Neuronal stem cell (in vitro differentiated cells): ENCODE measurements at regions not wholly inside any gene's neighbourhood (a gene's known extent, or its start where the extent isn't known, plus 50 kb on each side); places are given as distances from the start of the nearest gene placed in this dataset.
A peak's percentile ranks its signal among the peaks of the same experiment; 100 is the strongest.

Experiments
- DNase-seq: peaks from one replicate; pipeline ENCODE4 v3.0.0-alpha.2; 2013; ENCODE audit warnings: low spot score
- H2AFZ ChIP-seq: one replicate; pipeline ENCODE4 v1.6.1; 2013; ENCODE audit warnings: mild to moderate bottlenecking, low read length, inconsistent platforms
- H2AK5ac ChIP-seq: 2 replicates; pipeline ENCODE4 v1.6.1; 2013; ENCODE audit warnings: low read depth, mild to moderate bottlenecking, inconsistent platforms, low read length, moderate library complexity, mixed read lengths
- H2BK120ac ChIP-seq: 2 replicates; pipeline ENCODE4 v1.6.1; 2013; ENCODE audit warnings: low read depth, mild to moderate bottlenecking, inconsistent platforms, low read length, moderate library complexity, mixed read lengths
- H2BK12ac ChIP-seq: one replicate; pipeline ENCODE4 v1.6.1; 2013; ENCODE audit warnings: low read length, inconsistent platforms
- H2BK15ac ChIP-seq: 2 replicates; pipeline ENCODE4 v1.6.1; 2013; ENCODE audit warnings: mild to moderate bottlenecking, low read length, inconsistent platforms, mixed read lengths
- H2BK5ac ChIP-seq: one replicate; pipeline ENCODE4 v1.6.1; 2013; ENCODE audit warnings: inconsistent platforms, mild to moderate bottlenecking, low read length, moderate library complexity
- H3K14ac ChIP-seq: one replicate; pipeline ENCODE4 v1.6.1; 2013; ENCODE audit warnings: low read length, inconsistent platforms
- H3K18ac ChIP-seq: 2 replicates; pipeline ENCODE4 v1.6.1; 2013; ENCODE audit warnings: low read length, inconsistent platforms
- H3K23ac ChIP-seq: 2 replicates; pipeline ENCODE4 v1.6.1; 2013; ENCODE audit warnings: low read depth, mild to moderate bottlenecking, mixed read lengths, low read length, inconsistent platforms; ENCODE audit not compliant: poor library complexity
- H3K27ac ChIP-seq: replicated peaks from 3 replicates; pipeline ENCODE4 v1.5.1; 2013; ENCODE audit warnings: low read length, inconsistent platforms
- H3K27me3 ChIP-seq, 3 experiments: 2 replicates each; pipeline ENCODE4 v1.6.1; 2013; ENCODE audit warnings: low read length in 3 of 3, mild to moderate bottlenecking in 2 of 3, inconsistent platforms in 1 of 3, low read depth in 1 of 3, mixed read lengths in 1 of 3, moderate library complexity in 1 of 3; ENCODE audit not compliant: control insufficient read depth in 3 of 3, insufficient read depth in 3 of 3
- H3K36me3 ChIP-seq, 2 donors: replicated peaks in 1 of 2; 2 replicates each; pipeline ENCODE4 v1.6.1; 2013; ENCODE audit warnings: low read length in 2 of 2; ENCODE audit not compliant: control insufficient read depth in 2 of 2, insufficient read depth in 2 of 2
- H3K4ac ChIP-seq: 2 replicates; pipeline ENCODE4 v1.6.1; 2013; ENCODE audit warnings: inconsistent platforms, mild to moderate bottlenecking, low read length, moderate library complexity
- H3K4me1 ChIP-seq, 2 donors: 1 replicate in 1 of 2; 2 replicates in 1 of 2; pipeline ENCODE4 v1.6.1; 2013; ENCODE audit warnings: low read length in 2 of 2, low read depth in 1 of 2; ENCODE audit not compliant: control insufficient read depth in 2 of 2, insufficient read depth in 1 of 2
- H3K4me2 ChIP-seq: one replicate; pipeline ENCODE4 v1.6.1; 2013; ENCODE audit warnings: mild to moderate bottlenecking, low read length, inconsistent platforms; ENCODE audit not compliant: insufficient read depth, poor library complexity, severe bottlenecking
- H3K4me3 ChIP-seq, 2 donors: 2 replicates each; pipeline ENCODE4 v1.5.1; 2013; ENCODE audit warnings: low read length in 2 of 2, mild to moderate bottlenecking in 2 of 2, inconsistent platforms in 1 of 2, moderate library complexity in 1 of 2
- H3K79me1 ChIP-seq: one replicate; pipeline ENCODE4 v1.6.1; 2013; ENCODE audit warnings: low read depth, mild to moderate bottlenecking, inconsistent platforms, low read length, moderate library complexity
- H3K9ac ChIP-seq: one replicate; pipeline ENCODE4 v1.6.1; 2013; ENCODE audit warnings: mild to moderate bottlenecking, low read depth, low read length, inconsistent platforms; ENCODE audit not compliant: poor library complexity
- H3K9me3 ChIP-seq, 2 donors: replicated peaks in 1 of 2; 2 replicates each; pipeline versions ENCODE3 to v1.6.1; 2013; ENCODE audit warnings: low read length in 2 of 2, mild to moderate bottlenecking in 2 of 2, inconsistent platforms in 1 of 2, low read depth in 1 of 2, mixed read lengths in 1 of 2, moderate library complexity in 1 of 2; ENCODE audit not compliant: control insufficient read depth in 2 of 2, insufficient read depth in 1 of 2
- H4K8ac ChIP-seq: one replicate; pipeline ENCODE4 v1.6.1; 2013; ENCODE audit warnings: low read depth, mild to moderate bottlenecking, inconsistent platforms, low read length, moderate library complexity
- H4K91ac ChIP-seq: one replicate; pipeline ENCODE4 v1.6.1; 2013; ENCODE audit warnings: low read length, low read depth, mild to moderate bottlenecking, inconsistent platforms; ENCODE audit not compliant: poor library complexity
- WGBS, 2 donors: extraction: QIAGEN DNeasy Blood & Tissue Kit; methylation state at CpG; one replicate each; pipeline ENCODE4 v1.1.7; 2013; ENCODE audit warnings: missing lambda C conversion rate in 2 of 2, mixed read lengths in 1 of 2; ENCODE audit not compliant: insufficient read length in 2 of 2, insufficient replicate concordance in 1 of 2; ENCODE audit errors: extremely low coverage in 2 of 2; 5-methylcytosine and 5-hydroxymethylcytosine counted together

- no peak overlapping the region for H3K18ac ChIP-seq
- no peak overlapping the region for H3K4me2 ChIP-seq
- no peak overlapping the region for H3K27ac ChIP-seq
- no peak overlapping the region for H2BK120ac ChIP-seq
- H3K36me3 ChIP-seq, result no peaks in the 10 kb centered on the region
- no peak overlapping the region for H4K8ac ChIP-seq
- no peak overlapping the region for H4K91ac ChIP-seq
- peaks cover 4 to 7% of the 10 kb centered on the region in 2 donors for H3K4me1 ChIP-seq
- H3K4me3 ChIP-seq, result no peak overlapping the region
- H2AK5ac ChIP-seq, result no peak overlapping the region
- no peak overlapping the region for H3K14ac ChIP-seq
- H3K79me1 ChIP-seq, result no peaks in the 10 kb centered on the region
- H2BK12ac ChIP-seq, result no peak overlapping the region
- no peak overlapping the region for H2AFZ ChIP-seq
- H3K4ac ChIP-seq, result no peak overlapping the region
- no CpG with 5 or more reads among the region's 2 CpGs for WGBS, 2 donors
- H3K27me3 ChIP-seq, result peaks cover 0 to 12% (median 0%) of the 10 kb centered on the region in 3 experiments
- no peaks in the 10 kb centered on the region for H3K9me3 ChIP-seq
- no peak overlapping the region for H2BK5ac ChIP-seq
- no peak overlapping the region for H2BK15ac ChIP-seq
- H3K9ac ChIP-seq, result no peak overlapping the region
- no peak for DNase-seq
- no peak overlapping the region for H3K23ac ChIP-seq
Measured at GRCh38 chr16:79282806-79283205, 317.7 kb downstream of the MAF start.

DNA sequence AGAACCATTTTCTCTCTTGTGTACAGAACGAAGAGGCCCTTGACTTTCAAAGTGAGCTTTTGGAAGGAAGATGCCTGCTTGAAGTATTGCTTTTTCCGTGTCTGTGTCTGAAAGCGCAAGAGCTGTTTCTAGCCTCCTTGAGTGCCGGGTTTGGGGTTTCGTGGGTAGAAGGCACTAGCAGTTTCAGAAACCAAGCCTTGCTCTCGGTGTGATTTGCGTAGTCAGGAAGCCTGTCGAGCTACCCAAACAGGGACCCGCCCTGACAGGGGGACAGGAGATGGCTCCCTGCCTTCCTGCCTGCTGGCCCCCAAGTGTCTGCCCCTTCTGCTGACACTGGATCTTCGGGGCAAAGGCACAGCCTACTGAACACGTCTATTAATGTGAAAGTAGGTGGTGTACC, 322.0 kb downstream of the MAF start:
- H2BK5ac ChIP-seq, result no peak overlapping the region
- H3K79me1 ChIP-seq, result no peaks in the 10 kb centered on the region
- no peak overlapping the region for H2AFZ ChIP-seq
- WGBS, 2 donors, result no CpG with 5 or more reads among the region's 11 CpGs
- H2BK120ac ChIP-seq, result no peak overlapping the region
- H2AK5ac ChIP-seq, result no peak overlapping the region
- no peak overlapping the region for H3K9ac ChIP-seq
- DNase-seq, result no peak
- H2BK12ac ChIP-seq, result no peak overlapping the region
- H3K4me1 ChIP-seq, result peaks cover 0 to 2% of the 10 kb centered on the region in 2 donors
- no peak overlapping the region for H4K91ac ChIP-seq
- no peak overlapping the region for H3K14ac ChIP-seq
- H2BK15ac ChIP-seq, result no peak overlapping the region
- no peak overlapping the region for H3K4ac ChIP-seq
- no peaks in the 10 kb centered on the region for H3K9me3 ChIP-seq
- H3K23ac ChIP-seq, result no peak overlapping the region
- no peaks in the 10 kb centered on the region for H3K36me3 ChIP-seq
- H3K4me3 ChIP-seq, result no peak overlapping the region
- H3K18ac ChIP-seq, result no peak overlapping the region
- H4K8ac ChIP-seq, result no peak overlapping the region
- no peak overlapping the region for H3K27ac ChIP-seq
- H3K4me2 ChIP-seq, result no peak overlapping the region
- H3K27me3 ChIP-seq, result peaks cover 0 to 14% (median 0%) of the 10 kb centered on the region in 3 experiments

GRCh38 chr16:79276501-79276900, 324.0 kb downstream of the MAF start:
- Histone ChIP-seq H3K27me3 (peaks cover 0 to 18% (median 0%) of the 10 kb centered on the region in 3 experiments), H3K18ac (no peak overlapping the region), H3K4me2 (no peak overlapping the region), H2AFZ (no peak overlapping the region), H2BK12ac (no peak overlapping the region), H3K9ac (no peak overlapping the region), H3K4me3 (no peak overlapping the region), H2BK15ac (no peak overlapping the region), H3K36me3 (no peaks in the 10 kb centered on the region), H3K14ac (no peak overlapping the region), H3K27ac (no peak overlapping the region), H2BK5ac (peak overlapping the region; percentile 72), H4K91ac (no peak overlapping the region), H3K4ac (no peak overlapping the region), H3K79me1 (no peaks in the 10 kb centered on the region), H3K4me1 (peaks cover 0 to 2% of the 10 kb centered on the region in 2 donors), H3K23ac (no peak overlapping the region), H3K9me3 (peaks cover 0 to 7% of the 10 kb centered on the region in 2 donors), H2BK120ac (no peak overlapping the region), H2AK5ac (peak overlapping the region; percentile 13), H4K8ac (no peak overlapping the region)
- DNase-seq, result no peak
- WGBS, 2 donors, result no CpG with 5 or more reads among the region's 6 CpGs

GRCh38 chr16:79274264-79274663, 326.3 kb downstream of the MAF start:
- no peak for DNase-seq
- Histone ChIP-seq H4K91ac (no peak overlapping the region), H2BK5ac (no peak overlapping the region), H3K4me1 (peaks cover 0 to 7% of the 10 kb centered on the region in 2 donors), H3K14ac (no peak overlapping the region), H2BK12ac (no peak overlapping the region), H3K27ac (no peak overlapping the region), H2BK120ac (no peak overlapping the region), H3K27me3 (peaks cover 0 to 17% (median 0%) of the 10 kb centered on the region in 3 experiments), H3K9me3 (peaks cover 0 to 11% of the 10 kb centered on the region in 2 donors), H2AFZ (no peak overlapping the region), H3K4me3 (no peak overlapping the region), H3K4ac (no peak overlapping the region), H2BK15ac (no peak overlapping the region), H3K36me3 (no peaks in the 10 kb centered on the region), H3K9ac (no peak overlapping the region), H3K79me1 (no peaks in the 10 kb centered on the region), H3K4me2 (no peak overlapping the region), H2AK5ac (no peak overlapping the region), H4K8ac (no peak overlapping the region), H3K18ac (no peak overlapping the region), H3K23ac (no peak overlapping the region)
- no CpG with 5 or more reads among the region's 4 CpGs for WGBS, 2 donors
